ENCODE measurements at regions not wholly inside any gene's neighbourhood (a gene's known extent, or its start where the extent isn't known, plus 50 kb on each side); places are given as distances from the start of the nearest gene placed in this dataset.

DNA sequence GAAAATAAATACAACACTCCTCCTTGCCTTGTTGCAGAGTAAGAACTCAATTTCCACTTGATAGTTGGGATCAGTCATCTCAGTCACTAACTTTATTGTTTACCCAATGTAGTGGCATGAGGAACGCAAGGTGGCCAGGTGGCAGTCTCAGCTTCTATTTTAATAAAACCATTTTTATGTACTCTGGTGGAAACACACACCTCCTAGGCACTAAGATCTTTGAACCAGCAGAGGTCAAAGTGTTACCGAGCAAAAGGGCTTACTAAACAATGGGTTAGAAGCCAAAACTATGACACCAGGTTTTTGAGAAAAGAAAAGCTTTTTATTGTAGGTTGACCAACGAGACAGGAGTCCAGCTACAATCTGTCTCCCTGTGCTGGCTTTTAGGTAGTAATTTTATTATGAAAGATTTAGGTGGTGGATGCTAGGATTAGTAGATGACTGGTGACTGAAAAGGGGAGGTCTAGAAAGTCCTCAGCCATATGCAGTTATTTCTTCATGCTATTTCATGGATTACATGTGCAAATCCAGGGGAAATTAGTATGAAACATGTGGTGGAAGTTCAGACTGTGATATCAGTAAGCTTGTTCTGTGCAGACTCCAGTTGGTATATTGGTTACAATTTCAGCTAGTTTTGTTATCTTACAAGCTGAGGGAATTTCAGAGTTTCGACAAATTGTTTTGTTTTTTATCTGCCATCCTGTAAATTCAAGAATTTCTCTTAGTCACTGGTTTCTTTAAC, 122.3 kb downstream of the PCTP start:
- no peak overlapping the region for H3K9ac ChIP-seq (ENCODE audit: low read depth, low read length, poor library complexity)
- no peaks in the 10 kb centered on the region for H3K4me1 ChIP-seq (ENCODE audit: control insufficient read depth in 2 of 2, insufficient read depth in 1 of 2, low read depth in 1 of 2, low read length in 2 of 2)
- no peaks in the 10 kb centered on the region for H3K36me3 ChIP-seq (replicated peaks in 1 of 2; ENCODE audit: control insufficient read depth in 2 of 2, insufficient read depth in 2 of 2, low read length in 2 of 2)
- H3K79me1 ChIP-seq (ENCODE audit: low read depth, low read length) = no peaks in the 10 kb centered on the region
- no peak overlapping the region for H4K91ac ChIP-seq (ENCODE audit: low read depth, low read length, poor library complexity)
- H3K4ac ChIP-seq (ENCODE audit: low read length) = no peak overlapping the region
- peaks cover 0 to 4% of the 10 kb centered on the region in 2 donors for H3K9me3 ChIP-seq (replicated peaks in 1 of 2; ENCODE audit: control insufficient read depth in 2 of 2, insufficient read depth in 1 of 2, low read depth in 1 of 2, low read length in 2 of 2)
- H3K4me3 ChIP-seq (ENCODE audit: low read length in 2 of 2) = no peak overlapping the region
- DNase-seq (ENCODE audit: low spot score) = no peak
- H3K27ac ChIP-seq (replicated peaks; ENCODE audit: low read length) = no peak overlapping the region
- no peak overlapping the region for H2BK120ac ChIP-seq (ENCODE audit: low read depth, low read length)
- H2AK5ac ChIP-seq (ENCODE audit: low read depth, low read length) = no peak overlapping the region
- H2BK5ac ChIP-seq (ENCODE audit: low read length) = no peak overlapping the region
- H4K8ac ChIP-seq (ENCODE audit: low read depth, low read length) = no peak overlapping the region
- H3K4me2 ChIP-seq (ENCODE audit: insufficient read depth, low read length, poor library complexity, severe bottlenecking) = no peak overlapping the region
- H3K14ac ChIP-seq (ENCODE audit: low read length) = no peak overlapping the region
- H3K23ac ChIP-seq (ENCODE audit: low read depth, low read length, poor library complexity) = no peak overlapping the region
- H3K27me3 ChIP-seq (ENCODE audit: control insufficient read depth in 3 of 3, insufficient read depth in 3 of 3, low read depth in 1 of 3, low read length in 3 of 3) = no peaks in the 10 kb centered on the region
- no peak overlapping the region for H3K18ac ChIP-seq (ENCODE audit: low read length)
- no peak overlapping the region for H2BK12ac ChIP-seq (ENCODE audit: low read length)
- H2BK15ac ChIP-seq (ENCODE audit: low read length) = no peak overlapping the region
- WGBS, 2 donors (ENCODE audit: extremely low coverage in 2 of 2, insufficient read length in 2 of 2, insufficient replicate concordance in 1 of 2) = no CpG with 5 or more reads among the region's 4 CpGs
- no peak overlapping the region for H2AFZ ChIP-seq (ENCODE audit: low read length)

GRCh38 chr17:55883149-55883548, 132.3 kb downstream of the PCTP start:
- Histone ChIP-seq H2BK12ac (ENCODE audit: low read length) (no peak overlapping the region), H3K9me3 (replicated peaks in 1 of 2; ENCODE audit: control insufficient read depth in 2 of 2, insufficient read depth in 1 of 2, low read depth in 1 of 2, low read length in 2 of 2) (no peaks in the 10 kb centered on the region)

GRCh38 chr17:55887531-55887930, 136.7 kb downstream of the PCTP start:
- Histone ChIP-seq H3K4me1 (ENCODE audit: control insufficient read depth in 2 of 2, insufficient read depth in 1 of 2, low read depth in 1 of 2, low read length in 2 of 2) (no peaks in the 10 kb centered on the region), H3K4me2 (ENCODE audit: insufficient read depth, low read length, poor library complexity, severe bottlenecking) (no peak overlapping the region), H2BK12ac (ENCODE audit: low read length) (no peak overlapping the region), H3K79me1 (ENCODE audit: low read depth, low read length) (no peaks in the 10 kb centered on the region), H4K8ac (ENCODE audit: low read depth, low read length) (no peak overlapping the region), H3K18ac (ENCODE audit: low read length) (no peak overlapping the region), H2BK5ac (ENCODE audit: low read length) (no peak overlapping the region), H2BK15ac (ENCODE audit: low read length) (no peak overlapping the region), H3K4me3 (ENCODE audit: low read length in 2 of 2) (no peak overlapping the region), H2AFZ (ENCODE audit: low read length) (no peak overlapping the region), H3K23ac (ENCODE audit: low read depth, low read length, poor library complexity) (no peak overlapping the region), H3K27me3 (ENCODE audit: control insufficient read depth in 3 of 3, insufficient read depth in 3 of 3, low read depth in 1 of 3, low read length in 3 of 3) (no peaks in the 10 kb centered on the region), H3K36me3 (replicated peaks in 1 of 2; ENCODE audit: control insufficient read depth in 2 of 2, insufficient read depth in 2 of 2, low read length in 2 of 2) (no peaks in the 10 kb centered on the region), H2BK120ac (ENCODE audit: low read depth, low read length) (no peak overlapping the region), H3K4ac (ENCODE audit: low read length) (no peak overlapping the region), H3K9ac (ENCODE audit: low read depth, low read length, poor library complexity) (no peak overlapping the region), H3K27ac (replicated peaks; ENCODE audit: low read length) (no peak overlapping the region), H2AK5ac (ENCODE audit: low read depth, low read length) (no peak overlapping the region), H4K91ac (ENCODE audit: low read depth, low read length, poor library complexity) (no peak overlapping the region), H3K14ac (ENCODE audit: low read length) (no peak overlapping the region), H3K9me3 (replicated peaks in 1 of 2; ENCODE audit: control insufficient read depth in 2 of 2, insufficient read depth in 1 of 2, low read depth in 1 of 2, low read length in 2 of 2) (no peaks in the 10 kb centered on the region)
- no CpG with 5 or more reads among the region's 3 CpGs for WGBS, 2 donors (ENCODE audit: extremely low coverage in 2 of 2, insufficient read length in 2 of 2, insufficient replicate concordance in 1 of 2)
- no peak for DNase-seq (ENCODE audit: low spot score)

More at GRCh38 chr17:55883149-55883548, 132.3 kb downstream of the PCTP start:
- Histone ChIP-seq H2AK5ac (ENCODE audit: low read depth, low read length) (no peak overlapping the region), H3K4me2 (ENCODE audit: insufficient read depth, low read length, poor library complexity, severe bottlenecking) (no peak overlapping the region), H4K8ac (ENCODE audit: low read depth, low read length) (no peak overlapping the region), H3K23ac (ENCODE audit: low read depth, low read length, poor library complexity) (no peak overlapping the region), H3K4me3 (ENCODE audit: low read length in 2 of 2) (no peak overlapping the region), H3K14ac (ENCODE audit: low read length) (no peak overlapping the region), H3K27ac (replicated peaks; ENCODE audit: low read length) (no peak overlapping the region), H3K79me1 (ENCODE audit: low read depth, low read length) (no peaks in the 10 kb centered on the region), H2BK5ac (ENCODE audit: low read length) (no peak overlapping the region), H4K91ac (ENCODE audit: low read depth, low read length, poor library complexity) (no peak overlapping the region), H3K4ac (ENCODE audit: low read length) (no peak overlapping the region), H3K18ac (ENCODE audit: low read length) (no peak overlapping the region), H2AFZ (ENCODE audit: low read length) (peak overlapping the region; percentile 17), H3K9ac (ENCODE audit: low read depth, low read length, poor library complexity) (no peak overlapping the region), H2BK15ac (ENCODE audit: low read length) (no peak overlapping the region), H3K4me1 (ENCODE audit: control insufficient read depth in 2 of 2, insufficient read depth in 1 of 2, low read depth in 1 of 2, low read length in 2 of 2) (no peaks in the 10 kb centered on the region), H3K36me3 (replicated peaks in 1 of 2; ENCODE audit: control insufficient read depth in 2 of 2, insufficient read depth in 2 of 2, low read length in 2 of 2) (no peaks in the 10 kb centered on the region), H2BK120ac (ENCODE audit: low read depth, low read length) (no peak overlapping the region), H3K27me3 (ENCODE audit: control insufficient read depth in 3 of 3, insufficient read depth in 3 of 3, low read depth in 1 of 3, low read length in 3 of 3) (no peaks in the 10 kb centered on the region)
- no CpG with 5 or more reads among the region's 1 CpG for WGBS, 2 donors (ENCODE audit: extremely low coverage in 2 of 2, insufficient read length in 2 of 2, insufficient replicate concordance in 1 of 2)
- no peak for DNase-seq (ENCODE audit: low spot score)

- Histone ChIP-seq H3K4me1 (ENCODE audit: control insufficient read depth in 2 of 2, insufficient read depth in 1 of 2, low read depth in 1 of 2, low read length in 2 of 2) (no peaks in the 10 kb centered on the region), H4K91ac (ENCODE audit: low read depth, low read length, poor library complexity) (no peak overlapping the region), H3K4me3 (ENCODE audit: low read length in 2 of 2) (no peak overlapping the region), H3K27me3 (ENCODE audit: control insufficient read depth in 3 of 3, insufficient read depth in 3 of 3, low read depth in 1 of 3, low read length in 3 of 3) (no peaks in the 10 kb centered on the region), H2BK15ac (ENCODE audit: low read length) (no peak overlapping the region), H3K4ac (ENCODE audit: low read length) (no peak overlapping the region), H3K36me3 (replicated peaks in 1 of 2; ENCODE audit: control insufficient read depth in 2 of 2, insufficient read depth in 2 of 2, low read length in 2 of 2) (no peaks in the 10 kb centered on the region), H3K9me3 (replicated peaks in 1 of 2; ENCODE audit: control insufficient read depth in 2 of 2, insufficient read depth in 1 of 2, low read depth in 1 of 2, low read length in 2 of 2) (no peaks in the 10 kb centered on the region), H3K9ac (ENCODE audit: low read depth, low read length, poor library complexity) (no peak overlapping the region), H3K14ac (ENCODE audit: low read length) (no peak overlapping the region), H4K8ac (ENCODE audit: low read depth, low read length) (no peak overlapping the region), H3K23ac (ENCODE audit: low read depth, low read length, poor library complexity) (no peak overlapping the region), H2BK120ac (ENCODE audit: low read depth, low read length) (no peak overlapping the region), H3K79me1 (ENCODE audit: low read depth, low read length) (no peaks in the 10 kb centered on the region), H3K4me2 (ENCODE audit: insufficient read depth, low read length, poor library complexity, severe bottlenecking) (no peak overlapping the region), H3K27ac (replicated peaks; ENCODE audit: low read length) (no peak overlapping the region), H3K18ac (ENCODE audit: low read length) (no peak overlapping the region), H2AFZ (ENCODE audit: low read length) (no peak overlapping the region), H2AK5ac (ENCODE audit: low read depth, low read length) (no peak overlapping the region), H2BK5ac (ENCODE audit: low read length) (no peak overlapping the region), H2BK12ac (ENCODE audit: low read length) (no peak overlapping the region)
- WGBS, 2 donors (ENCODE audit: extremely low coverage in 2 of 2, insufficient read length in 2 of 2, insufficient replicate concordance in 1 of 2) = no CpG with 5 or more reads among the region's 1 CpG
- no peak for DNase-seq (ENCODE audit: low spot score)
These were observed 138.4 kb downstream of the PCTP start for GRCh38 chr17:55889271-55889670.

Data from neuronal stem cell (in vitro differentiated cells).